Parathyroid adenoma (tissue), 2 donors: ENCODE measurements at regions not wholly inside any gene's neighbourhood (a gene's known extent, or its start where the extent isn't known, plus 50 kb on each side); places are given as distances from the start of the nearest gene placed in this dataset.

Experiments
- H2AFZ ChIP-seq: fragments of 300-600 bp; sonication (generic); one replicate; pipeline ENCODE4 v1.7.0; 2017; ENCODE audit warnings: antibody characterized with exemption, mild to moderate bottlenecking
- H3K27ac ChIP-seq: fragments of 300-600 bp; sonication (generic); one replicate; pipeline ENCODE4 v1.7.0; 2017
- H3K27me3 ChIP-seq: fragments of 300-600 bp; sonication (generic); one replicate; pipeline ENCODE4 v1.7.0; 2017; ENCODE audit warnings: low read length; ENCODE audit not compliant: control insufficient read depth, insufficient read depth
- H3K36me3 ChIP-seq: fragments of 300-600 bp; sonication (generic); one replicate; pipeline ENCODE4 v1.7.0; 2017; ENCODE audit warnings: low read length; ENCODE audit not compliant: control insufficient read depth, insufficient read depth
- H3K4me1 ChIP-seq: fragments of 300-600 bp; sonication (generic); one replicate; pipeline ENCODE4 v1.7.0; 2017; ENCODE audit warnings: control low read depth
- H3K4me2 ChIP-seq: fragments of 300-600 bp; sonication (generic); one replicate; pipeline ENCODE4 v1.7.0; 2017; ENCODE audit warnings: low read length
- H3K4me3 ChIP-seq: fragments of 300-600 bp; sonication (generic); one replicate; pipeline ENCODE4 v1.7.0; 2017; ENCODE audit warnings: low read depth, low read length
- H3K79me2 ChIP-seq: fragments of 300-600 bp; sonication (generic); one replicate; pipeline ENCODE4 v1.7.0; 2017; ENCODE audit warnings: control low read depth
- H3K9ac ChIP-seq: fragments of 300-600 bp; sonication (generic); one replicate; pipeline ENCODE4 v1.7.0; 2017; ENCODE audit warnings: mild to moderate bottlenecking
- H3K9me3 ChIP-seq: fragments of 300-600 bp; sonication (generic); one replicate; pipeline ENCODE4 v1.7.0; 2017; ENCODE audit warnings: low read length; ENCODE audit not compliant: control insufficient read depth
- CTCF ChIP-seq: fragments of 300-600 bp; sonication (generic); IDR thresholded peaks from one replicate; pipeline ENCODE4 v1.7.0; 2017; ENCODE audit warnings: antibody characterized with exemption, mild to moderate bottlenecking
- donor health status: primary hyperparathyroidism.

GRCh38 chr11:130603335-130603906 lies 155.0 kb downstream of the ADAMTS15 start:
- H2AFZ ChIP-seq: peak overlapping the region; percentile 20
- no peak overlapping the region for H3K4me2 ChIP-seq
- H3K9ac ChIP-seq: no peak overlapping the region
- H3K79me2 ChIP-seq: no peaks in the 10 kb centered on the region
- peak overlapping the region; percentile 6 for H3K27ac ChIP-seq
- TF ChIP-seq CTCF: no peak
- no peaks in the 10 kb centered on the region for H3K9me3 ChIP-seq
- no peak overlapping the region for H3K4me3 ChIP-seq
- H3K27me3 ChIP-seq: no peaks in the 10 kb centered on the region
- H3K4me1 ChIP-seq: peaks cover 7% of the 10 kb centered on the region
- H3K36me3 ChIP-seq: no peaks in the 10 kb centered on the region

- no peaks in the 10 kb centered on the region for H3K79me2 ChIP-seq
- TF ChIP-seq CTCF: no peak
- H3K9me3 ChIP-seq: no peaks in the 10 kb centered on the region
- H3K27me3 ChIP-seq: no peaks in the 10 kb centered on the region
- H3K27ac ChIP-seq: no peak overlapping the region
- H3K4me2 ChIP-seq: no peak overlapping the region
- no peak overlapping the region for H2AFZ ChIP-seq
- no peak overlapping the region for H3K4me3 ChIP-seq
- H3K4me1 ChIP-seq: peaks cover 7% of the 10 kb centered on the region
- no peak overlapping the region for H3K9ac ChIP-seq
- H3K36me3 ChIP-seq: no peaks in the 10 kb centered on the region
Observed at GRCh38 chr11:130604606-130605005, 156.2 kb downstream of the ADAMTS15 start.

- no peak overlapping the region for H3K4me2 ChIP-seq
- no peaks in the 10 kb centered on the region for H3K27me3 ChIP-seq
- H3K4me3 ChIP-seq: no peak overlapping the region
- no peaks in the 10 kb centered on the region for H3K79me2 ChIP-seq
- H2AFZ ChIP-seq: no peak overlapping the region
- H3K9me3 ChIP-seq: no peaks in the 10 kb centered on the region
- no peak overlapping the region for H3K27ac ChIP-seq
- H3K4me1 ChIP-seq: peaks cover 7% of the 10 kb centered on the region
- H3K9ac ChIP-seq: no peak overlapping the region
- H3K36me3 ChIP-seq: no peaks in the 10 kb centered on the region
- TF ChIP-seq CTCF: no peak
Observed at GRCh38 chr11:130606178-130606577, 157.7 kb downstream of the ADAMTS15 start.

GRCh38 chr11:130606781-130607511 lies 158.5 kb downstream of the ADAMTS15 start:
- Histone ChIP-seq H2AFZ (no peak overlapping the region), H3K9me3 (no peaks in the 10 kb centered on the region), H3K4me3 (no peak overlapping the region), H3K9ac (no peak overlapping the region), H3K36me3 (no peaks in the 10 kb centered on the region), H3K79me2 (no peaks in the 10 kb centered on the region), H3K27ac (no peak overlapping the region), H3K4me2 (no peak overlapping the region), H3K4me1 (peaks cover 7% of the 10 kb centered on the region), H3K27me3 (no peaks in the 10 kb centered on the region)
- no peak for TF ChIP-seq CTCF

- Histone ChIP-seq H3K9ac (no peak overlapping the region), H3K27me3 (no peaks in the 10 kb centered on the region), H3K36me3 (no peaks in the 10 kb centered on the region), H3K4me2 (no peak overlapping the region), H3K9me3 (no peaks in the 10 kb centered on the region), H3K79me2 (no peaks in the 10 kb centered on the region), H3K4me3 (no peak overlapping the region), H3K4me1 (peaks cover 6% of the 10 kb centered on the region), H2AFZ (no peak overlapping the region), H3K27ac (no peak overlapping the region)
- no peak for TF ChIP-seq CTCF
Observed at GRCh38 chr11:130608287-130608686, 159.8 kb downstream of the ADAMTS15 start.
